Myocyte (in vitro differentiated cells): ENCODE measurements at regions not wholly inside any gene's neighbourhood (a gene's known extent, or its start where the extent isn't known, plus 50 kb on each side); places are given as distances from the start of the nearest gene placed in this dataset.

Experiments
- DNase-seq: peaks from one replicate; pipeline ENCODE4 v3.0.0-alpha.2; 2012; ENCODE audit warnings: low read depth

- no peak for DNase-seq
Observed at GRCh38 chr1:60987904-60988303, 94.5 kb upstream of the NFIA start.

DNA sequence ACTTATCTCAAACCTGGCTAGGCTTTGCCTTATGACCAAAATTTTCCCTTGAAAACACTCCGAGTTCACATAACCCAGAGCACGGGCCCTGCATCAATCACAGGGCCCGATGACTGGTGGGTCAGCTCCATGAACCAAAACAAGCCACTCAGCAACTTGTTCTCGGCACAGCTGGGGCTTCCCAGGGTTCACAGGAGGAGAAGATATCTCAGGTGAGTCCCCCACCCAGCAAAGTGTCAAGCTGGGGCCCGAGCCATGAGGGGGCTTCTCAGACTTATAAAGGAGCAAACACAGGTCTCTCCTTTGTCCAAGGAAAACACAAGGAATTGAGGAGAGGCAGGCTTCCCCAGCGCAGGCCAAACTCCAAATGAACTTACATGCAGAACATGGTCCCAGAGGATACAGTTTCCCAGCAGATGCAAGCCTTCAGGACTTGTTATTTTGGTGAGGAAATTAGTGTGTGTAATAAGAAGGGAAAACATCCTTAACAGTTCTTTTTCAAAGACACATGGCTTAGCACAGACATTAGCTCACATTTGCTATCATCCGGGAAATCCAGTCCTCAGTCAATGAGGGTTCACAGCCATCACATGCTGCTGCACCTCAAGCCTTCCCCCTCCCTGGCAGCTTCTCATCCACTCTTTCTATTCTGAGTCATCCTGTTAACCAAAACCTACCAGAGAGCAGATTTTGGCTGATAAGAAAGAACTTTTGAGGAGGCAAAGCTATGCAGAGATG lies 98.1 kb upstream of the NFIA start:
- no peak for DNase-seq

DNA sequence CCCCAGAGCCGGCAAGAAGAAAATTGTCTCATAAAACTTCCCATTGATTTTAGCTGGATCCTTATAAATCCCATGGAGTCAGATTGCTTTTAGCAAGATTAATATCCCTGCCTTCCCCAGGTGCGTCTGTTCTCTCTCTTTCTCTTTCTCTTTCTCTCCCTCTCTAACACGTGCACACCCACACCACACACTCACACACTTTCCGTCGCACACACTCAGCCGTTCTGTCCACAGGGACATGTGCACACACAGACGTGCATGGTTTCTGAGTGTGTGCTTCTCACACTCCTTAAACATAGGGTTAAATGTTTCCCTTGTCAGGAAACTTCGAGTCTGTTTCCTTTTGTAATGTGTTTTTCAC lies 98.7 kb upstream of the NFIA start:
- DNase-seq, result no peak

DNA sequence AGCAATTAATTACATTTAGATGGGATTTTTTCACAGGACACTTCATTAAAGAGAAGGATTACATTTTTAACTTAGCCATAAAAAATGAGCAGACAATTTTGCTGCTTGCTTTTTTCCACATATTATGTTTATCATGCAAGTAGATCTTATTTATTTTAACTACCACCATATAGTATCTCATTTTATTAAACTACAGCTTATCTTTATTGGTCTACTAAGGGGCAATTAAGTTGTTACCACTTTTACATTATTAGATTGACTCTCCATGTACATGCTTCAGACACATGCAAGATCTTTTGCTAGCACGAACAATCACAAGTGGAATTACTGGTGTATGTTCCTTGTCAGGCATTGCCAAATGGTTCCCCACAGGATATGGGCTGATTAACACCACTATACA lies 99.8 kb upstream of the NFIA start:
- DNase-seq, result no peak

DNA sequence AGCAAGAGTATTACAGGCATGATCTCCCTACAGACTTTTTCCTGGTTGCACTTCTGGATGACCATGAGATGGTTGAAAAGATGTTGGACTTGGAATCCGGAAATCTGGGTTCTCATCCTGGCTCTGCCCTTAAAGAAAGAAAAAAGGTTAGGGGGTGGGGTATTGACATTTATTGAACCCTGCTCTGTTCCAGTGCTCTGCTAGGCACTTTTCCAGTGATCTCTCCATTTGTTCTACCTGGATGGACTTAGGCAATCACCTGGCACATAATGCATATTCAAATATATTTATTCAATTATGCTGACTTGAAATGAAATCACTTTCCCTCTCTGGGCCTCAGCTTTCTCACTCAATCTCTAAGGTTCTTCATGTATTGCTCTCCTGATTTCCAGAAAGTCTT lies 101.0 kb upstream of the NFIA start:
- no peak for DNase-seq

DNA sequence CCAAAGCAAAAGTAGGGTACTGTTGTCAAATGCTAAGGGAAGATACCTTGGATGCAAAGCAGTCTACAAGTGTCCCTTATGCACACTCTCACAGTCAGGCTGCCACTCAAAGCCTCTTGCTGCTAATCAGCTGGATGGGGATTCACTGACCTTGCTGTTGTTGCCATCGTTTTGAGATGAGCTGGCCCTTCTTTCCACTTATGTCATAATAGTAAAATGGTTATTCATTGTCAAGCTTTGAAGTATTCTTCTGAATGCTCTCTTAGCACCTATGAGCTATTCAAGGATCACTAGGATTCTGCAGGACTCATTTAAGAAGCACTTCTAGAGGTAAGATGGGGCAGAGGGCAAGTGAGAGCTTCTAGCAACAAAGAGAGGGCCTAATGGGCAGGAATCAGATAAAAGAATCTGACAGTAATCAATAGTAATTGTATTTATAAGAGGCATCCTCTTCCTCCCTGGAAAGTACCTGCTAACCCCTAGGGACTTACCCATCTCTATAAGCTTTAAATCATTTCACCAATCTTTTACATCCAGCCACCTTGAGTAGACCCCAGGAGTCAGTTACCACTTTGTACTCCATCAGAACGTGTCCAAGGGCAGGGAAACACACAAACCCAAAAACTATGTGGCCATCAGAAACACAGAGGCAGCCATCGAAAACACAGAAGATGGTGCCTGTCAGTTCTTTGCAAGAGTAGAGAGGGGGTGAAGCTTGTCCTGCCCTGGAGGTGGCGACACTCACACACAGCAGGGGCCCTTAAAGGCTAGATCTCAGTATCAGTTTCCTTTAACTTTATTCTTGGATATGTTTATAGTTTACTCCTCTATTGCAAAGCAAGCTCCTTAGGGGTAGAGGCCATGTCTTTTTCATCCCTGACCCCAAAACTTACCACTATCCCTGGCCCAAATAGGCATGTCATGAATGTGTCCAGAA lies 103.7 kb upstream of the NFIA start:
- peak; percentile 15 for DNase-seq

- no peak for DNase-seq
Observed at GRCh38 chr1:60977661-60978060, 104.7 kb upstream of the NFIA start.

DNA sequence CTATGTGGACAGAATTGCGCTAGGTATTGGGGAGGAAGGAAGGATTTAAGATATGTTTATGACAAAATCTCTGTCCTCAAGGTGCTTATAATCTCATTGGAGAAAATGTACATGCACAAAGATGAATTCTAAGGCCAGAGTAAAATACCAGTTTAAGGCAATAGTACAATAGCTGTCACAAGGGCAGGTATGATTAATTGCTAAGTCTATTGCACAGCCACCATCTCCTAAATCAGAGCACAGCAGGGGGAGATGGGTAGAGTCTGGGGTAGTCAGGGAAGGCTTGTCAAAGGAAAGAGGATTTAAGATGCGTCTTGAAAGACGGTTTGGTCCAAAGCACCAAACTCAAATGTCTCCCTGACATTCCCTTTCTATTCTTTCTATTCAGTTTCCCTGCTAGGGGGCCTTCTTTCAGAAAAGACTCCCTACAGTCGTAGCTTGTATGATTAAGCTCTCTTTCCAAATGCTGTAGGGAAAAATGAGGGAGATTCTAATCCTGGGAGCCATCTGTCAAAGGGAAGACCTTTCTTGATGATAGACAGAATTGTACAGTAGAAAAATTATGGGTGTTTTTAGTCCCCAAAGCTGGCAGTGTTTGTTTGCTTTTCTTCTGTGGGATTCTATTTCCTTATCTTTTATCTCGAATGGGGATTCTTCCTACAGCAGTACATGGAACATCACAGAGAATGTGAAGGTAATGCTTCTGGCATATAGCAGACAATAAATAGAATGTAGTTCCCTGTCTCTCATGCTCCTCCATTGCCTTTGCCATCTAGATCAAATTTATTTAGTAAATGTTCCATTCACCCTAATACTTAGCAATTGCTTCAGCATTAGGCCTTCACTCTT lies 107.6 kb upstream of the NFIA start:
- DNase-seq, result no peak

DNA sequence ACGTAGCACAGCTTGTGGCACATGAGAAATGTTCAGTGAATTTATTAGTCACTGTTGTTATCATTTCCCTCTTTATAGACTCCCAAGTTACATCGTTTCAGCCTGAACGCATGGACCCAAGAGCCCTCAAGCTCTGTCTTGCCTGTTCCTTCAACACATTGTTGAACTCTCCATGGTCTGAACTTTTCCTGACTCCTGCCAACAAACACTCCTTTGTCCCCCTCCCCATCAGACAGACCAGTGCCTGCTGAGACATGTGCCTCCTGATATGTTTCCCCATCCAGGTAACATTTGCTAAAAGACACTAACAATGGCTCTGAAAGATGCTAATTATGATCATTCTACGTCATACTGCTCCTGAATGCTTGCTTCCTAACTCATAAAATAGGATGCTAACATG lies 108.7 kb upstream of the NFIA start:
- DNase-seq, result no peak

- DNase-seq, result peak; percentile 66
Observed at GRCh38 chr1:60972841-60973364, 109.5 kb upstream of the NFIA start.

- DNase-seq, result no peak
Observed at GRCh38 chr1:60971330-60971729, 111.0 kb upstream of the NFIA start.

GRCh38 chr1:60969971-60970509 lies 112.3 kb upstream of the NFIA start:
- no peak for DNase-seq

DNA sequence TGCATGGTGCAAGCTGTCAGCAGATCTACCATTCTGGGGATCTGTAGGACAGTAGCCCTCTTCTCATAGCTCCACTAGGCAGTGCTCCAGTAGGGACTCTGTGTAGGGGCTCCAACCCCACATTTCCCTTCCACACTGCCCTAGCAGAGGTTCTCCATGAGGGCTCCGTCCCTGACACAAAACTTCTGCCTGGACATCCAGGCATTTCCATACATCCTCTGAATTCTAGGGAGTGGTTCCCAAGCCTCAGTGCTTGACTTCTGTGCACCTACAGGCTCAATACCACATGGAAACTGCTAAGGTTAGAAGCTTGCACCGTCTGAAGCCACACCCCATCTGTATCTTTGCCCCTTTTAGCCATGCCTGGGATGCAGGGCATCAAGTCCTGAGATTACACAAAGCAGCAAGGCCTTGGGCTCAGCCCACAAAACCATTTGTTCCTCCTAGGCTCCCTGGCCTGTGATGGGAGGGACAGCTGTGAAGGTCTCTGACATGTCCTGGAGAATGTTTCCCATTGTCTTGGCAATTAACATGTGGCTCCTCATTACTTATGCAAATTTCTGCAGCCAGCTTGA lies 117.0 kb upstream of the NFIA start:
- no peak for DNase-seq

DNA sequence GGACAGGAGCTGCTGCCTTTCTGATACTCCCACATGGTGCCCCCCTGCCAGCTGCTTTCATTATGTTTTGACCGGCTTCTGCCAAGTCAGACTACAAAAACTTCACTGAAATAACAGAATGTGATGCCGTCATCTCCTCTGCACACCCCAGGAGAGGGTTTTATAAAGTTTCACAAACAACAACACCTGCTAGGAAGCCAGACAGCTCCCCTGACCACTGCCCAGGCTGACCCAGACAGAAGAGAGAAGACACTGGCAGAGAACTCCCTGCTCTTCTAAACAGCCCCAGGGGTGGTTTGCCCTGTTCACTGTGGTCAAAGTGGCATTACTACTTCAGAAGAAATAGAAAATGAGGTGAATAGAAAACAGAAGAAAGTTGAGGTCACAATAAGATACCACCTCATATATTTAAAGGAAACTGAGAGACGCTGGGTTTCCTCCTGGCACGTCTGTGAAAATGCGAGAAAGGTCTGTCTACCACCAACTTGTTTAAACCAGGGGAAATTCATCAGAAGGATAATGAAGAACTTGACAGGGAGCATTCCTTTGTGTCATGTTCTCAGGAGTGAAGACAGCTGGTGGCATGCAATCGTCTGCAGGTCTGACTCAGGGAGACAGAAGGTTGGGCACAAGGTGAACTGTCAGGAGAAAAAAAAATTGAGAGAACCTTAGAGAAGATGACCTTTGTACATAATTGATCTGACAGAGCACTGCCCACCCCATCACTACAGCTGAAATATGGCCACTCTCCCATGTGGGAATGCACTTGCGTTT lies 119.0 kb upstream of the NFIA start:
- peak; percentile 83 for DNase-seq

GRCh38 chr1:60960891-60961461 lies 121.4 kb upstream of the NFIA start:
- peak; percentile 73 for DNase-seq

DNA sequence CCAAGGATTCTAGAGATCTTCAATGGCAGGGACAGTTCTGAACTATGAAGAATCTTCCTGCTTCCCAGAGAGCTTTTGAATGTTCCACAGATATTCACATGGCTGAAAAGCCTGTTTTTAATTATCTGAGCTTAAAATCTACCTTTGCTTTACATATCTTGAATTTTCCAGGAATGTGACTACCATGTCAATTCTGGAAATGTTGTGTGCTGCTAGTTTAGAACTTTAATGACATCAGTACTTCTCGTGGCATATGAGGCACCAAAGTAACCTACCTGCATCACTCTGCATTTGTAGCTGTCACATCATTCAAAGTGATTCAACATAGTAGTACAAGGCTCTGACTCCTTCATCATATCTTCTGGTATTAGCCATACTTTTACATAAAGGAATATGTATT lies 122.7 kb upstream of the NFIA start:
- no peak for DNase-seq

DNA sequence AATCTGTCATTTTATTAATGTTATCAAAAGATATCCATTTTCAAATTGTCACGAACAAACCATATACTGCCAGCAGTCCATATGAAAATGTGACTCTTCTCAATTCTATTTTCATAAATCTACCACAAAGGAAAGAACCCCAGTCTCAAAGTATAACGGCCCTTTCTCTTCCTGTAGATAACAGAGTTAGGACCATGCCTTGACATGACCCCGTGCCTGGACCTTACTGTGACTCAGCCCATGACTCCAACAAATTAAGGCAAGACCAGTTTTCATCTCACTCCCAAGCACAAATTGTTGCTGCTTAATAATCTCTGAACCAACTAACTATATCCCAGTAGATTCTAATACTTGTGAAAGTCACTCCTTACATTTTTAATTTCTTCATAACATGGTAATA lies 124.4 kb upstream of the NFIA start:
- no peak for DNase-seq

- DNase-seq, result no peak
Observed at GRCh38 chr1:60956520-60956919, 125.8 kb upstream of the NFIA start.

DNA sequence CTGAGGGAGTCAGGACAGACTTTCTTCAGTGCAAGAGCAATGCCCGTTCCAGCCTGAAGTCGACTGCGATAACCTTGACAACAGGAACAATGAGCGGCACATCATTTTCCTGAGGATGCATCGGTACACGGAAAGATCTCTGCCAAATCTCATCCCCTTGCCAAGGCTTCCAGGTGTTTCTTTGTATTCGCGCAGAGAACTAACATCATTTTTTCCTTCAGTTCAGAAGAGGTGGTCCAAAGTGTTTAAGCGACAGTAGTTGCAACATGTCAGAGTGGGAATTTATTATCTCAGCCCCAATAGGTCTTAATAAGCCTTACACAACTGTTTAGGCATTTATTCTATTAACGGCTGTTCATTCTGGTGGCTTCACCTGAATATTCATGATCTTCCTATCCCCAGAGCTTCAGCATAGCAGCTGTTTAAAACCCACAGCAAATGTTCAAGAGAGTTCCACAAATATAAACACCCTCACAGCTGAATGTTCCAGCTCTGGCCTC lies 129.7 kb upstream of the NFIA start:
- DNase-seq, result peak; percentile 92
